Dedifferentiated amniotic fluid mesenchymal stem cell (primary cell): ENCODE measurements at regions not wholly inside any gene's neighbourhood (a gene's known extent, or its start where the extent isn't known, plus 50 kb on each side); places are given as distances from the start of the nearest gene placed in this dataset.

ENCODE experiments used
- DNase-seq: peaks from one replicate; pipeline ENCODE4 v3.0.0-alpha.2; 2016; ENCODE audit errors: extremely low spot score

- no peak for DNase-seq
Measured at GRCh38 chr2:64854773-64855237, 134.4 kb upstream of the SLC1A4 start.

DNA sequence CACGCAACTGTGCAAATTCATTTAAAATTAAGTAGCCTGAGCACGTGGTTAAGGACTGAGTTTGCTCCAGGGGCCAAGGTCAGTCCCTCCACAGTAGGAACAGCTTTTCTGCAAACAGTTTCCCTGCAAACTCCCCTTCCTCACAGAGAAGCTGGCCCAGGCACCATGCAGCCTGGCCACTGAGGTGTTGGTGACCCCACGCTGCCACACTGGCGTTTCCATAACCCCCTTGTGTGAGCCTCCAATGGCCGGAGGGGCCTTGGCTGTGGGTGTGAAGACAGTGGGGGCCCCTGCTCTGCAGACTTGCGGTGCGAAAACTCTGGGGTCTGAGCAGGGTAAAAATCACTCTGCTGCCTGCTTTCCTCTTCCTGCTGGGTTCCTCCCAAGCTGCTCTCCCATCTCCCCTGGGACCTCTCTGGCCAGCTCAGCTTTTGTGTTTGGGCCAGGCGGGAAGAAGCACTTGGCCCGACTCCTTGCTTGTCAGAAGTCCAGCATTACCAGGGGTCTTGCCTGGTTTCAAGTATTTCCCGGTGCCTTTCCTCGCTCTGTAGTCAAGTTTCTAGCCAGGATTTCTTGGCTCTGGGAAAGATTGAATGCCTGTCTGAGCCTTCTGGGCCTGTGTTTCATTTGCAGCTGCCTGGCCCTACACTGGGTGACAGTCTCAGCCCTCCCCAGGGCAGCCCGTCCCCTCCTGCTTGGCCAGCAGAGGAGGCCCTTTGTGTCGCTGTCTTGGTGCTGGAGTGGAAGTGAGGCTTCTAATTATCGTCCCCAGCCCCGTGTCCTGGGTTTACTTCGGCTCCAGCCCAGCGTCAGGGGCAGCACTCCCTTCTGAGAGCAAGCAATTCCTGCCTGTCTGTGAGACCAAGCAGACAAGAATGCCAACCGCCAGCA, 131.4 kb upstream of the SLC1A4 start:
- DNase-seq = no peak

- DNase-seq = no peak
Measured at GRCh38 chr2:64858541-64859311, 130.5 kb upstream of the SLC1A4 start.

DNA sequence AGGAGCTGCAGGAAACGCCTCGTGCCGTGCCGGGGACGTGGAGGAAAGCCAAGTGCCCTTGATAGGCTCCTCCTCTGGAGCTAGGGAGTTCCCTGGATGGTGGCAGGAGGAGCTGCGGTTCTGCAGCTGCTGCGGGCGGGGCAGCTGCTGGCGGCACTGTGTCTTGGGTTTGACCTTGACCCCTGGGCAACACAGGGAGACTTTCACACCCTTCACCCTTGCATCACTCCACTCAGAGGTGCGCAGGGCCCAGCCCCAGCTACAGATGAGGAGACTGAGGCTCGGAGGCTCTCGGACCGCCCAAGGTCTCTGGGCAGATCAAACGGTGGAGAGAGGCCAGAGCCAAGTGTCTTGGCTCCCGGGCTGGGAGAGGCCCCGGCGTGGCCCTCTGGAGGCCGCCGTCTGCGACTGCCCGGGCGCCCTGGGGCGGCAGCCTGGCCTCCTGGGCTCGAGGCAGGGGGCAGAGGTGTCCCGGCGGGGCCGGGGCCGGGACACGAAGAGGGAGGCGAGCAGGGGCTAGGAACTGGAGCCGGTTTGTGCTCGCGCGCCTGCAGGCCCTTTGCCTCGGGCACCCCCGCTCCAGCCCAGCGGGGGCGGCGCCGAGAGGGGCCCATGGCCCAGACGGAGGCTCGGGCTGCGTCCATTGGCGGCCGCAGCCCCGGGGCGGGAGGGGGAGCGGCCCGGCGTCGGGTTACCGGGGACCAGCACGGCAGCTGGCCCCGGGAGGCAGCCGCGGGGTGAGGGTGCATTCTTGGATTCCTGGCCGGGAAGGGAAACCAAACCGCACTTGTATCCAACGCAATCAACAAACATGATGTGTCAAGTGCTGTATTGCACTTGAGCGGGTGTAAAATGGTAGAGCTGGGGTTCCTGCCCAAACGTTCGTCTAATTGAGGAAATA, 129.6 kb upstream of the SLC1A4 start:
- peak; percentile 84 for DNase-seq

- DNase-seq = no peak
Measured at GRCh38 chr2:64860276-64860885, 128.8 kb upstream of the SLC1A4 start.

DNA sequence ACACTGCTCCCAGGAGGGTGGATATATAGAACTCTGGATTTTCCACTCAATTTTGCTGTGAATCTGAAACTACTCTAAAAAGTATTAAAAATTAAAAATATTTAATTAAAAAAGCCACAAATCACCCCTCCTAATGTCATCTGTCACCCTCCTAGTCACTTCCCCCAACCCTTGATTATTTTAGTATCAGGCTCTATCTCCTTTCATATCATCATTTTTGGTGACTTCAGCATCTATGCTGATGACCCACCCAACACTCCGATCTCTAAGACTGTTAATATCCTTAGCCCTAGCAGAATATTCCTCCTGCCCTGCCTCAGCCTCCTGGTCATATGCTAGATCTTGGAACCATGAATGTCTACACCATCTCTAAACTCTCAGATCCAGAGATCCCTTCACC, 128.3 kb upstream of the SLC1A4 start:
- no peak for DNase-seq

DNA sequence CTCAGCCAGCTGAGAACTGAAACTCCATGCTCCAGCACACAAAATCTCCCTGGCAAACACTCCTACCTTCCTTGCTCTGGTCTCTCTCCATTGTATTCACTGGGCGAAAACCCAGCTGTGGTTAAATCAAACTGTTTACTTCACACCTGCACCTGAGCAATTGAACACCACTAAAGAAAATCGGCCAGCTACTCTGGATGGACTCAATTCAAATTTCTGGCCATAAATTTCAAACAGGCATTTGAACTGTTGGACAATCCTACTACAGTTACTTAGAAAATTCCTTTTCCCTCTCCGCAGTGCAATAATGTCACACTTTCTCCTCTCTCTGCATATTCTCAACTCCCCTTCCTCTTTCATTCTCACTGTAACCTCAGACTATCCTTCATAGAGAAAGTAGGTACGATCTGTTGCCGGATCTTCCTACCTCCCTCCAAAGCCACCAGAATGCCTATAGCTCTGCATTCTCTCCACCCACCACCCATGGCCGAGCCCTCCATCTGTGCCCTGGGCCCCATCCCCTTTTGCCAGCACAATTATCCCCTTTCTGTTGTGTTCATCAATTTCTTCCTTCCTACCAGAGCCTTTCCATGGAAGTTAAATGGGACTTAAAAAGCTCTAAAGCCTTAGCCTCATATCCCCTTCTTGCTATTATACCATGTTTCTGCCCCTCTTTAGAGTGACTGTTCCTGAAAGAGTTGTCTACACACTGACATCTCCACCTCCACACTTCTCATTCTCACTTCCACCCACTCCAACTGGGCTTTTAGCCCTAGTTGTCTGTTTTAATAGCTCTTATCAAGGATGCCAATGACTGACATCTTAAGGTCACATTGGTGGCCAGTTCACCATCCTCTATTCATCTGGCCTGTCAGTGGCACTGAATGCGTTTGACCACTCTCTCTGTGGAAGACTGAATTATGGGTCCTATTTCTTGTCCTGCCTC, 127.5 kb upstream of the SLC1A4 start:
- no peak for DNase-seq

- DNase-seq = no peak
Measured at GRCh38 chr2:64862623-64863022, 126.6 kb upstream of the SLC1A4 start.

DNA sequence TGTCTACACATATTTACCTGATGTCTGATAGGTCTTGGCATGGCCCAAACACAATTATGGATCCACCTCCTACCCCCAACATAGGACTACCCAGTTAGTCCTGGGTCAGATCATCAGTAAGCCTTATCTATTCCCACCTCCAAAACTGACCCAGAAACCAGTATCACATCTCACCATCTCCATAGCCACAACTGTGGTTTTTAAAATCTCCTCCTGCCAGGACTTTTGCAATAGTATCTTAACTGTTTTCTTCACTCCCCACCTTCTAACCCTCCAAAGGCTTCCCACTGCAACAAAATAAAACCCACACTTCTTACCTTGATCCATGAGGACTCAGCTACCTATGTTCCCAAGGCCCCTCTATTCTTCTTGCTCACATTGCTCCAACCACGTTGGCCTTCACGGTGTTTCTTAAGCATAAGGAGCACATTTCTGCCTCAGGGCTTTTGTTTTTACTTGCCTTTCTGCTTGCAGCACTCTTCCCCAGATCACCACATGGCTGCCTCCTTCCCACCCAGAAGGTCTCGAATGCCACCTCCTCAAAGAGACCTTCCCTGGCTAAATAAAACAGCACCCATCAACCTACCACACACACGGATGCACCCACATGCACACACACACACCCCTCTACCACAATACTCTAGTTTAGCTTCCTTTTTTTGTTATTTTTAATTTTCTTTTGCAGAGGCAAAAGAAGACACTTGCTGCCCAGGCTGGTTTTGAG, 125.9 kb upstream of the SLC1A4 start:
- no peak for DNase-seq

- peak; percentile 73 for DNase-seq
Measured at GRCh38 chr2:64865073-64865830, 123.9 kb upstream of the SLC1A4 start.

DNA sequence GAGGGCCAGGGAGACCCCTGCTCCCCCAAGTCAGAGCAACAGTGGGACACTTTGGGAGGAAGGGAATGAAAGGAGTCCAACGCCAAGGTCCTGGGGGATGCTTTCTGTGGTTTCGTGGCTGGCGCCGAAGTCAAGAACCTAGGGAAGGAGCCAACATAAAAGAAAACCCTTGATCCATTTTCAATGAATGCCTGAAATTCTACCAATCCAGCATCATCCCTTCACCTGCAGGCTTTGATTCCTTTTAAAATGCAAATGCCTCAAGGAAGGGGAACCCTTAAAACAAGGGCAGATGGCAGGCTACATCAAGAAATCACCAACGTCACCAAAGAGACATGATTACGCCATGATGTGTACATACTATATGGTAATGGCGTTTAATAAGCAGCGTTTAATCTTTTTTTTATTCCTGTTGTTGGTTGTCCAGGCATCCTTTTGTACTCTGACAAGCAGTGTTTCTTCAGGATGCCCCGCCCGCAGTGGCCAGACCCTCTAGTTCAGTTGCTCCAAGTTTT, 123.3 kb upstream of the SLC1A4 start:
- no peak for DNase-seq

- DNase-seq = peak; percentile 74
Measured at GRCh38 chr2:64866797-64867196, 122.4 kb upstream of the SLC1A4 start.

DNA sequence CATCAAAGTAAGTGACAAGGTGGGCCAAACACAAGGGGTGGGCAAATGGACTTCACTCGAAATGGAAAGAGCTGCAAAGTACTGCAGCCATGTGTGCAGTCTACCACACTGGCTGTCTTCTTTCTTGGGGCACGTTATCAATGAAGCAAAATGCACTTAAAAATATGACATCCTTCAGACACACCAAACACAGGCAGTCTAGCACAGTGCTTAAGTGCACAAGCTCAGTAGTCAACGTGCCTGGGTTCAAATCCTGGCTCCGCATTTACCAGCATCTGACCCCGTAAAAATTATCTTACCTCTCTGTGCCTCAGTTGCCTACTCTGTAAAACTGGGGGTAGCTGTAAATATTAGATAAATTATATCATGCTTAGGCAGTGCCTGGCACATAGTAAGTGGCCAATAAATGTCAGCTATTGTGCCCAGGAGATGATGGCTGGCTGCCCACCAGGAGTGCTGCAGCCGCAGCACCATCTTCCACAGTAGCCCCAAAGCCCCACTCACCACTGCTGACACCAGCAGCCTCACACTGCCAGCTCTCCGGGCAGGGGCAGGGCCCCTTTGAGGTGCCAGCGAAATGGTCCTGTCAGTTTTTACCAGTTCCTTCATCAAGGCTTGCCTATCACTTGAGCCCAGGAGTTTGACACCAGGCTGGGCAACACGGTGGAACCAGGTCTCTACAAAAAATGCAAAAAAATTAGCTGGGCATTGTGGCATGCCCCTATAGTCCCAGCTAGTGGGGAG, 121.8 kb upstream of the SLC1A4 start:
- DNase-seq = no peak

- no peak for DNase-seq
Measured at GRCh38 chr2:64869126-64869525, 120.1 kb upstream of the SLC1A4 start.

DNA sequence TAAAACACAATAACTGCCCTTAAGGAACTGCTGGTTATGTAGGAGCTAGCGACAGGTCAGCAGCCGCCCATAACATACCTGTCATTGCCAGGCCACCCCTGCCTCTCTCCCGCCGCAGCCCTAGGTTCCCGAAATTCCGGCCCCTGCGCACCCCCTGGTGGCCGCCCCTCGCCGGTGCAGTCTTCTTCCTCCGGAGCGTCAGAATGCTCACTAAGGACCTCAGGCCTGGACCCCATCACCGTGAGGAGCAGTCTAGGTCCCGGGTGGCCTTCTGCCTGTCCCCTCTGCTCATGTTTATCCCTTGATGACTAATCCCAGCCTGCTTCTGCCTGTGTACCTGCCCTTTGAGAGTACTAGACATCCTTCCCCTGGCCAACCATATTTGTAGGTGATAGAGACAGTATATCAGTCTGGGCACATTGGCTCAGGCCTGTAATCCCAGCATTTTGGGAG, 115.7 kb upstream of the SLC1A4 start:
- DNase-seq = no peak

- DNase-seq = no peak
Measured at GRCh38 chr2:64874593-64874992, 114.6 kb upstream of the SLC1A4 start.

DNA sequence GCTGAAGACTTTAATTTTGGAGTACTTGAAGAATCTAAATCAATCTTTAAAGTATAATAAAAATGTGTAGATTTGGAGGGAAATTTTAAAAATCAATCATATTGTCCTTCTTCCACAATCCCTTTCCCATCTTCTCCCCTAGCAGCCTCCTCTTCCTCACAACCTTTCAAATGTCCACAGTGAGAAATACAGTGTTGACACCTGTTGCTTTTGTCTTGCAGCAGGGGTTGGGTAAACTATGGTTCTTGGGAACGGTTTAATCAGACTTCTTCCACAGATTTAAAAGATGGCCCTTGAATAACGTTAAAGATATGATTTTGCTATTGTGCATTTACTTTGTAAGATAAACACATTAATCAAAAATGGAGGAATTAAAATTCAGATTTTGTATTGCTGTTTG, 113.8 kb upstream of the SLC1A4 start:
- DNase-seq = no peak

- DNase-seq = peak; percentile 80
Measured at GRCh38 chr2:64876137-64876647, 113.0 kb upstream of the SLC1A4 start.
